Left lung (tissue), 4 donors: ENCODE measurements at regions not wholly inside any gene's neighbourhood (a gene's known extent, or its start where the extent isn't known, plus 50 kb on each side); places are given as distances from the start of the nearest gene placed in this dataset.

ENCODE experiments used
- ATAC-seq: fragments of 200-7000 bp; cut with Tn5 transposase; one replicate; pipeline ENCODE4 v1.9.1; 2020; ENCODE audit warnings: moderate library complexity
- DNase-seq, 4 donors: peaks; one replicate each; pipeline ENCODE4 v3.0.0-alpha.2; 2013 to 2020
- H3K27ac ChIP-seq, 2 donors: fragments of 200-600 bp; sonication (generic) in 1 of 2; one replicate each; pipeline versions ENCODE4 v1.5.0 to v1.8.0; 2020 to 2021
- H3K27me3 ChIP-seq, 2 donors: fragments of 200-600 bp; sonication (generic) in 1 of 2; one replicate each; pipeline versions ENCODE4 v1.5.0 to v1.8.0; 2020 to 2021
- H3K36me3 ChIP-seq, 2 donors: fragments of 200-600 bp; sonication (generic) in 1 of 2; one replicate each; pipeline versions ENCODE4 v1.5.0 to v1.8.0; 2020 to 2021
- H3K4me1 ChIP-seq, 2 donors: fragments of 200-600 bp; one replicate each; pipeline ENCODE4 v1.8.0; 2021
- H3K4me3 ChIP-seq, 2 donors: fragments of 200-600 bp; sonication (generic) in 1 of 2; one replicate each; pipeline versions ENCODE4 v1.5.0 to v1.8.0; 2020 to 2021; ENCODE audit warnings: mild to moderate bottlenecking in 1 of 2
- H3K9me3 ChIP-seq, 2 donors: fragments of 200-600 bp; sonication (generic) in 1 of 2; one replicate each; pipeline versions ENCODE4 v1.5.0 to v1.8.0; 2020 to 2021
- CTCF ChIP-seq, 2 donors: fragments of 200-600 bp; sonication (generic) in 1 of 2; IDR thresholded peaks; one replicate each; pipeline versions ENCODE4 v1.5.0 to v1.8.0; 2021; ENCODE audit warnings: antibody characterized with exemption in 2 of 2
- intact Hi-C, 2 donors: fragments of 100-400 bp; cut with DNase I; formaldehyde crosslinking; loops; one replicate each; pipeline versions ENCODE4 v1.11.2 to v1.14.2; 2022
- donor health status: DM: no; HTN: yes; CAD: no.
- donor health status: DM: no; HTN: no; CAD: no.

DNA sequence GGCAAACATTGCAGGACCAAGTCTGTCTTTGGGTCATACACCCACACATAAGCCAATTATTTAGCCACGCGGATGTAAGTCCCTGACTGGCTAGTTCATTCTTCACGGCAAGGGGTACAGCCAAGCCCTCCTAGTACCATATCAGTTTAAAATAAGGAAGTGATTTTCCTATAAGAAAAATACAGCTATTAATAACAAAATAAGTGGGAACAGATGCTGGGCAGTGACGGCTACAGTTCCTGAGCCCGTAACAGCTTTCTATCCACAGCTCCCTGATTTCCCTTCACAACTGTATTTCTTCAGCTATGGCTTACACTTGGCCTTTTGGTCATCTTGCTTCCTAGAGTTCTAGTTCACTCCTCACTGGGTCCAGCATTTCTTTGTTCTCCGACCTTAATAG, 542.4 kb upstream of the C16orf82 start:
- Histone ChIP-seq H3K4me3 (no peak overlapping the region), H3K27ac (no peak overlapping the region), H3K9me3 (no peaks in the 10 kb centered on the region), H3K4me1 (no peaks in the 10 kb centered on the region), H3K27me3 (no peaks in the 10 kb centered on the region), H3K36me3 (no peaks in the 10 kb centered on the region)
- DNase-seq (no peak), ATAC-seq (no peak)
- intact Hi-C loops = no loop called here
- TF ChIP-seq CTCF (IDR thresholded peaks at IDR 0.05) = no peak

GRCh38 chr16:26524846-26525245, 541.9 kb upstream of the C16orf82 start:
- no peaks in the 10 kb centered on the region for H3K27me3 ChIP-seq
- intact Hi-C loops = no loop called here
- no peak for ATAC-seq
- H3K27ac ChIP-seq = no peak overlapping the region
- no peaks in the 10 kb centered on the region for H3K9me3 ChIP-seq
- no peaks in the 10 kb centered on the region for H3K36me3 ChIP-seq
- H3K4me3 ChIP-seq = no peak overlapping the region
- H3K4me1 ChIP-seq = no peaks in the 10 kb centered on the region
- DNase-seq = no peak
- TF ChIP-seq CTCF (IDR thresholded peaks at IDR 0.05) = no peak

- intact Hi-C loops = no loop called here
- H3K4me1 ChIP-seq = no peaks in the 10 kb centered on the region
- DNase-seq (no peak), ATAC-seq (no peak)
- no peak overlapping the region for H3K27ac ChIP-seq
- no peaks in the 10 kb centered on the region for H3K9me3 ChIP-seq
- H3K27me3 ChIP-seq = no peaks in the 10 kb centered on the region
- TF ChIP-seq CTCF (IDR thresholded peaks at IDR 0.05) = no peak
- no peaks in the 10 kb centered on the region for H3K36me3 ChIP-seq
- H3K4me3 ChIP-seq = no peak overlapping the region
Observed at GRCh38 chr16:26525856-26526255, 540.9 kb upstream of the C16orf82 start.

GRCh38 chr16:26526633-26527032, 540.1 kb upstream of the C16orf82 start:
- ATAC-seq = no peak
- H3K27me3 ChIP-seq = no peaks in the 10 kb centered on the region
- intact Hi-C loops = no loop called here

DNA sequence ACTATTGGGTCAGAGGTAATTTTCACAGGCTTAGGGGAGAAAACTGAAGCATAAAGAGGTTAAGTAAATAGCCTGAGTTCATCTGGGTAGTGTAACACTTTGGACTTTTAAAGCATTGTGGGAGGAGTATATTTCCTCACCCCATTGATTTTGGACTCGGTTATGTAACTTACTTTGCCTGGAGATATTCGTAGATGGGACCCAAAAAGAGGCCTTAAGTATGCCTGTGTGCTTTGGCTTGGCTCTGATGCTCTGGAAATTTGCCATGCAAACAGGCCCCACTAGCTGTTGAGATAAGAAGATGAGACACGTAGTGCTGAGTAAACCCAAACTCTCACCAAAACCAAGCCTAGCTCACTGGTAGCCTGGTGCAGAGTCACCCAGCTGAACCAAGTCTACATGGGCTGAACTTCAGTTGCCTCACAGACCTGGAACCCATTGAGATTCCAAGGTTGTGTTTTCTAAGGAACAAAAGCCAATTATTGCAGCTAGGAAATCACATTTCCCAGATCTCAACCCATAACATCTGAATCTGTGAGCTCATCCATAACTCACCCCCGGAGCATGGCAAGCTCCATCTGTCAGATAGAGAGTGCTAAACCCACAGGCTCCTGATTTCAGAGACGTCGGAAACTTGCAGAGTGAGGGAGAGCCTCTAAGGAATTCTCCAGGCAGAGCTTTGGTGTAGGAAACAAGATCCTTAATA, 536.0 kb upstream of the C16orf82 start:
- ATAC-seq = no peak
- no peaks in the 10 kb centered on the region for H3K4me1 ChIP-seq
- H3K9me3 ChIP-seq = no peaks in the 10 kb centered on the region
- intact Hi-C loops = no loop called here
- no peak for DNase-seq
- H3K27me3 ChIP-seq = no peaks in the 10 kb centered on the region
- H3K36me3 ChIP-seq = no peaks in the 10 kb centered on the region
- TF ChIP-seq CTCF (IDR thresholded peaks at IDR 0.05) = no peak
- H3K27ac ChIP-seq = no peak overlapping the region
- H3K4me3 ChIP-seq = no peak overlapping the region

More at GRCh38 chr16:26526633-26527032, 540.1 kb upstream of the C16orf82 start:
- no peak for TF ChIP-seq CTCF (IDR thresholded peaks at IDR 0.05)
- no peak overlapping the region for H3K27ac ChIP-seq
- H3K4me3 ChIP-seq = no peak overlapping the region
- no peaks in the 10 kb centered on the region for H3K4me1 ChIP-seq
- H3K36me3 ChIP-seq = no peaks in the 10 kb centered on the region
- H3K9me3 ChIP-seq = no peaks in the 10 kb centered on the region
- DNase-seq = no peak
